ENCODE measurements at regions not wholly inside any gene's neighbourhood (a gene's known extent, or its start where the extent isn't known, plus 50 kb on each side); places are given as distances from the start of the nearest gene placed in this dataset.

DNA sequence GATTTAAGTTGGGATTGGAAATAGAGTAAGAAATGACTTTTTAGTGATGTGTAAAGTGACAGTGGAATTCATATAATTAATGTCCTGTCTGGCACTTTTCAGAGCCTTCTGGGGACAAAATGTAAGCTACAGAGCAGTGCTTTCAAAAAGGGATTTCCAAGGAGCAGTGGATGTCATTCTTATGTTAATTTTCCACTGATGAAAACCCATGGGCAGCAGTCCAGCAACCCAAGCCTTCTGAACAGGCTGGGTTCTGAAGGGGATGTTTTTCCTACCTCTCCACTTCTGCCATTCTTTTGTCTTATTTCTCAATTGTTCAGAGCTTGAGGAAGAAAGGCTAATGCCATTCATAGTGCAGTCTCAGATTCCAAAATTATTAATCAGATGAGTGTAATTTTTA lies 717.6 kb upstream of the HS3ST1 start:
- TF ChIP-seq EGR1 (IDR thresholded peaks at IDR 0.05; ENCODE audit: borderline replicate concordance, low read depth, low read length): no peak
- TF ChIP-seq, protein P1, sequence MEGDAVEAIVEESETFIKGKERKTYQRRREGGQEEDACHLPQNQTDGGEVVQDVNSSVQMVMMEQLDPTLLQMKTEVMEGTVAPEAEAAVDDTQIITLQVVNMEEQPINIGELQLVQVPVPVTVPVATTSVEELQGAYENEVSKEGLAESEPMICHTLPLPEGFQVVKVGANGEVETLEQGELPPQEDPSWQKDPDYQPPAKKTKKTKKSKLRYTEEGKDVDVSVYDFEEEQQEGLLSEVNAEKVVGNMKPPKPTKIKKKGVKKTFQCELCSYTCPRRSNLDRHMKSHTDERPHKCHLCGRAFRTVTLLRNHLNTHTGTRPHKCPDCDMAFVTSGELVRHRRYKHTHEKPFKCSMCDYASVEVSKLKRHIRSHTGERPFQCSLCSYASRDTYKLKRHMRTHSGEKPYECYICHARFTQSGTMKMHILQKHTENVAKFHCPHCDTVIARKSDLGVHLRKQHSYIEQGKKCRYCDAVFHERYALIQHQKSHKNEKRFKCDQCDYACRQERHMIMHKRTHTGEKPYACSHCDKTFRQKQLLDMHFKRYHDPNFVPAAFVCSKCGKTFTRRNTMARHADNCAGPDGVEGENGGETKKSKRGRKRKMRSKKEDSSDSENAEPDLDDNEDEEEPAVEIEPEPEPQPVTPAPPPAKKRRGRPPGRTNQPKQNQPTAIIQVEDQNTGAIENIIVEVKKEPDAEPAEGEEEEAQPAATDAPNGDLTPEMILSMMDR (IDR thresholded peaks at IDR 0.05; ENCODE audit: control extremely low read depth in 1 of 3, insufficient read depth in 1 of 3, low read depth in 1 of 3, low read length in 3 of 3): no peak
- TF ChIP-seq POLR2A (IDR thresholded peaks at IDR 0.05; ENCODE audit: control extremely low read depth in 1 of 2, low read depth in 2 of 2, low read length in 2 of 2): no peak
- TF ChIP-seq, protein P2, sequence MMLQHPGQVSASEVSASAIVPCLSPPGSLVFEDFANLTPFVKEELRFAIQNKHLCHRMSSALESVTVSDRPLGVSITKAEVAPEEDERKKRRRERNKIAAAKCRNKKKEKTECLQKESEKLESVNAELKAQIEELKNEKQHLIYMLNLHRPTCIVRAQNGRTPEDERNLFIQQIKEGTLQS (IDR thresholded peaks at IDR 0.05; ENCODE audit: insufficient read depth, low read depth, low read length): no peak
- no peak for TF ChIP-seq EZH2 (IDR thresholded peaks at IDR 0.05; ENCODE audit: low read depth, low read length, severe bottlenecking)
- no peak for TF ChIP-seq MAFK (IDR thresholded peaks at IDR 0.05; ENCODE audit: low read depth, low read length)
- TF ChIP-seq POLR2AphosphoS5 (IDR thresholded peaks at IDR 0.05; ENCODE audit: low read depth, low read length): no peak
- TF ChIP-seq RNF2 (IDR thresholded peaks at IDR 0.05; ENCODE audit: borderline replicate concordance, low read depth, low read length, missing control alignments, poor library complexity, severe bottlenecking): no peak
- TF ChIP-seq CEBPB (IDR thresholded peaks at IDR 0.05; ENCODE audit: low read depth, low read length): no peak
